HG02610 (cell line): ENCODE measurements at regions not wholly inside any gene's neighbourhood (a gene's known extent, or its start where the extent isn't known, plus 50 kb on each side); places are given as distances from the start of the nearest gene placed in this dataset.

Source experiments
- ATAC-seq: cut with Tn5 transposase; IDR thresholded peaks from one replicate; pipeline ENCODE4 v1.9.1; 2021; ENCODE audit warnings: mild to moderate bottlenecking, moderate library complexity; ENCODE audit not compliant: unreplicated experiment

DNA sequence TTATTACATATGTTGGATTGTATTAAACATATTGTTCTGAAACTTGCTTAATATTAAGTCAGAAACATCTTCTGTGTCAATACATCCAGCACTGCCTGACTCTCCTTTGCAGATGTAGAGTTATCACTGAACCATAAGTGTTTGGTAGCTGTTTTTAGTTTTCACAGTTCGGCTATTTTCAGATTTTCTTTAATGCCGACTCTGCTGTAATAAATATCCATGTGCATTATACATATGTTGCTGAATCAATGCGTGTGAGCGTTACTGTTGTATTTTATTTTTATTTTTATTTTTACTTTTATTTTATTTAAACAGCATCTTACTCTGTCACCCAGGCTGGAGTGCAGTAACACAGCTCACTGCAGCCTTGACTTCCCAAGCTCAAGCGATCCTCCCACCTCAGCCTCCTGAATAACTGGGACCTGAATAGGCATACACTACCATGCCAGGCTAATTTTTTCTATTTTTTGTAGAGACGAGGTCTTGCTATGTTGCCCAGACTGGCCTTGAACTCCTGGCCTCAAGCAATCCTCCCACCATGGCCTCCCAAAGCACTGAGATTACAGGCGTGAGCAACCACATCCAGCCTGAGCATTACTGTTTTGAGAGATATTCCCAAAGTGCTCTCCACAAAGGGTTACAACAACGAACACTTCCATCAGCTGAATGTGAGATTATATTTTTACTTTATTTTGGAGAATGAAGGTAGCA lies 50.7 kb upstream of the NOCT start:
- ATAC-seq: no peak

DNA sequence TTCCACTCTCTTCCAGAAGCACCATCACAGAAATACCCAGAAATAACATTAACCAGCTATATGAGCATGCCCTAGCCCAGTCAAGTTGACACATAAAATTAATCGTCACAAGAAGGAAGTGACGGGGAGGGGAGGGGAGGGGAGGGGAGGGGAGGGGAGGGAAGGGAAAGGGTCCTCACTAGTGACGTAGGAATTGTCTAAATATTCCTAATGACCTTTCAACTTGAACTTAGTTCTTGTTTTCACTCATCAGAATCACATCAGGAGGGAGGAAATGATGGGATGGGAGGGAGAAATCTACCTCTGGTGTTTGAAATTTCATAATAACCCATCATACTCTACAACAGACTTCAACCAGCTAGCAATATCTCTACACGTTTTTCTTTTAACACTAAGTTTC lies 52.2 kb upstream of the NOCT start:
- no peak for ATAC-seq

DNA sequence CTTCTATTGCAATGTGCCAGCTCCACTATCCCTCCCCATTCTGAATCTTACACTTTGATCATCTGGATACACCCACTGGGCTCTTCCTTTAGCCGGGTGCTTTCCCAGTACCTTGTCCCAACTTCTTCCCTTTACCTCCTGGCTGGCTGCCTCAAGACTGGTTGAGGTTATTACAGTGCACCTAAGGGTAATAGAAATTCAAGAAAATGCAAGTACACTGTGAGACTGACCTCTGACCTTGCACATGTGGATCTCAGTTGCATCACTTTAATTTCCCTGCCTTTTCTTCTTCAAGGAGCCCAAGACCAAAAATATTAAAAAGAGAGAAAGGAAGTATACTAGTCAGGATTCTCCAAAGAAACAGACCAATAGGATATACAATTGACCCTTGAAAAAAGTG lies 53.9 kb upstream of the NOCT start:
- no peak for ATAC-seq

DNA sequence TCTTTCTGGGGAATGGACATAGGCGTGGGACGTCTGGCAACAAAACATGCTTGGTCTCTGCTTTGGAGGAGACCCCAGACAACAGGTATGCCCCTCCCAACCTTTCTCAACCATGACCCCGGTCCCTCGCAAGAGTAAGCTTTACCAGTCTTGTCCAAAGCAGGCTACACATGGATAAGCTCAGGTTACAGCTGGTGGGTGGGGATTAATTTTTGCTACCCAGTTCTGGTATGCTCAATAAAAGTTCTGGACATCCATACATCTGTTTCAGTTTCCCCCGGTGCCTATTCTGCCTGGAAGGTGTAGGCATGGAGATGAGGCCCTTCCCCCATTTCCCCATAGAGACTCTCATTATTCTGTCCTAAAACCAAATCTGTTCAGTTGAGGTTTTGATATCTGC lies 54.5 kb upstream of the NOCT start:
- no peak for ATAC-seq

DNA sequence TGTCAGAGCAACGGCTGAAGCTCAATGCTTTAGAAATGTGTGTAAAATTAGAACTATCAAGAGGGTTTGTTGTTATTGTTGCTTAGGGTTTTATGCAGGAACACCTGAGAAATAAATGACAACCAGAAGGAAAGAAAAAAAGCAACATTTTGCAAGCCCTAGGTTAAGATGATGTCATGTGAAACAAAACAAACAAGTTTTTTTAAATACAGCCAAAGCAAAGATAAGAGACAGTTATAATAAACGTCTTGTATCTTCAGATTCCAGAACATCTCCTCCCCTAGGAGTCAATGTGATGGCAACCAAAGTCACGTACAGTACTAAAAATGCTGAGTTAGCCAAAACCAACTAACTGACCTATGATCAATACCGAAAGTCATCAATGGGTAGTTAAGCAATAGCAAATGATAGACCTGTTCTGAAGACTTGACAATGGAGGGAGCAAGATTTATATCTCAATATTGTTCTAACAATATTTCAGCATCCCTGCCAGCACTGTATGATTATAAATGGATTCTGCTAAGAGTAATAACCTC lies 55.3 kb upstream of the NOCT start:
- ATAC-seq: no peak

DNA sequence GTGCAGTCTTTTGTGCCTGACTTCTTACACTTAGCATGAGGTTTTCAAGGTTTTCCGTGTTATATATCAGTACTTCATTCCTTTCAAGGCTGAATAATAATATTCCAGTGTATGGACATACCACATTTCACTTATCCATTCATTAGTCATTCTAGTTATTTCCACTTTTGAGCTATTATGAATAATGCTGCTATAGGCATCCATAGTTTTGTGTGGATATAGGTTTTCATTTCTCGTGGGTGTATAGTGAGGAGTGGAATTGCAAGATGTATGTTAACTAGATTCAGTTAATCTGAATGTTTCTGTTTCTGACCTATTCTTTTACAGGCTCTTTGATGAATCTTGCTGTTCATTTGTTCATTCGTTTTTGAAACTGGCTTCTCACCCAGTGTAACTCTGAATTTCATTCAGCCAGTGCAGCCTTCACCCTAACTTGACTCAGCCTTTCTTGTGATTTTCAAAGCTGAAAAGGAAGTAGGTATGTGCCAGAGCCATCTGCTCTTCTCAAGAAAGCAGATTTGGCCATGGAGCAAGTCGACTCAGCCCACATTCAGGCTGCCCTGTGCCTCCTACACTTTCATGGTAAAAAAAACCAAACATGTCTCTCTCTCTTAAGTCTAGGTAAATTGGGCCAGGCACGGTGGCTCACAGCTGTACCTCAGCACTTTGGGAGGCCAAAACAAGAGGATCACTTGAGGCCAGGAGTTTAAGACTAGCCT lies 56.3 kb upstream of the NOCT start:
- ATAC-seq: no peak

DNA sequence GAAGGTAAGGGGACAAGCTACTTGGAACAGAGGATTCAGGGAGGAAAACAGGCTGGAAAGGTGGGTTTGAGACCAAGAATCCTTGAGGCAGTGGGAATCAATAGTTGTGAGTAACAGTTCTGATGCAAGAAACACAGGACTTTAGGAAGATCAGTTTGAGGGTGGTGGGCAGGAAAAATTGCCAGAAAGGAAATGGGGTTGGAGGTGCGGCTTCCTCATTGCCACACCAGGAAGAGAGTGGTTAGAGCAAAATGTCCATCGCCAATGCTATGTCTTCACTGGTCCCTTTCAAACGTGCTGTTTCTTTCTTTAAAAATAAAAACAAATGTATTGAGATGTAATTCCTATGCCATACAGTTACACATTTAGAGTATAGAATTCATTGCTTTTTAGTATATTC lies 57.1 kb upstream of the NOCT start:
- no peak for ATAC-seq

DNA sequence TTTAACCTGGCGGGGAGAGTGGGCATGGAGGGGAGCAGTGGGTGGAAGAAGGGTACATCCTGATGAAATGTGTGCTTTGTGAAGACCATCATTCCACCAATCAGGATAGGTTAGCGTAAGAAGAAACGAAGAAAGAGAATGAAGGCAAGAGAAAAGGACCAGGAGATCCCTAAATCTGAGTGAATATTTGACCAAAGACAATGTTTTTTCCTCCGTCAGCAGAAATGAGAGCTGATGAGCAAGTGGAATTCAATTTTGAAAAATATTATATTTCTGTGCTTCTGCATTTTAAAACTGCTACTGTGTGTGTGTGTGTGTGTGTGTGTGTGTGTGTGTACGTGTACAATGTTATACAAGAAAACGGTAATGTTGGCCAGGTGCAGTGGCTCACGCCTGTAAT lies 58.3 kb upstream of the NOCT start:
- ATAC-seq: no peak

DNA sequence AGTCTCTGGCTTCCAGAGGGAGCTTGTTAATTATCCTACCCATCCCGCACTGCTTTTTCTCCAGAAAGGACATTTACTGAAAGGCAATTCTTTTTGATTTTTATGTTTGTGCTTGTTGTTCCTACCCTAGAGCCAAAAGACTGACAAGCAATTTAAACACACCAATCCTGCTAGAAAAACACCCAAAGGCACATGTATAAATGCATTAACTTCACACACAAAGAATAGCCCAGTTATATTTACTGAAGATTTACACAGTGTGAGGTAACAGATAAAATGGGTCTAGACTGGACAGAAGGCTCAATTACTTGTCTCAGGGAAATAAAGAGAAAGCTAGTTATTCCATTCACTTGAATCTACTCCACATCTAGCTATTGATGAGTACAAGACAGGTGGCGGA lies 61.2 kb upstream of the NOCT start:
- ATAC-seq: no peak

DNA sequence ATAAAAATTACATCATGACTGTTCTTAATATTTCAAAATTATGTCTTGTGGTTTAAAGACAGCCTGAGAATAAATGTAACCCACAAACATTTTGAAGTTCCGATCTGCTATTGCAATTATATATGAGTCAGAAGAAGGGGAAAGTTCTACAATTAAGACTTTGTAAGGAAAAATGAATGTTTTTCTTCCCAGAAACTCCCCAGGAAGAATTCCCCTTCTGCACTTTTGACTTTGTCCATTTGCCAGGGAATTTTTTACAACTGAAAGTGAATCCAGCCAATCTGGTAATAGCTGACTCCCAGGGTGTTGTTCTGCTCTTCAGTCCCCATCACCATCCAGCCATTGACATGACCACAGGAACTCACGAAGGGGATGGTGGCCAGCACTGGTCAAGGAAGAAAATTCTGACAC lies 61.6 kb upstream of the NOCT start:
- no peak for ATAC-seq

DNA sequence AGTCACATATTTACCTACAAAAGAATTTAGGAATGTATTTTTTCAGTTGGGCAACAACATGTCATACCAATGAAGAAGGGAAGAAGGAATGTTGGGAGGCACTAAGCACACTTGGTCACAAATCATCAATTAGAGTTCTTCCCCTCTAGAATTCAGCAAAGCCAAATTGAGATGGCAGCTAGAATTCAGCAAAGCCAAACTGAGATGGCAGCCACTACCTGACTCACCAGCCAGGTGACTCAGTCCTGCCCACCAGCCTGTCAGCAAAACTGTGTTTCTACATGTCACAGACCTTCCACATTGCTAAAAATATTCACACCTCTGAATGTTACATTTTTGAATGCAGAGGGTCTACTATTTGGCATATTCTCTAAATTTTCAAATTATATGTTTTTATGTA lies 63.2 kb upstream of the NOCT start:
- ATAC-seq: no peak

DNA sequence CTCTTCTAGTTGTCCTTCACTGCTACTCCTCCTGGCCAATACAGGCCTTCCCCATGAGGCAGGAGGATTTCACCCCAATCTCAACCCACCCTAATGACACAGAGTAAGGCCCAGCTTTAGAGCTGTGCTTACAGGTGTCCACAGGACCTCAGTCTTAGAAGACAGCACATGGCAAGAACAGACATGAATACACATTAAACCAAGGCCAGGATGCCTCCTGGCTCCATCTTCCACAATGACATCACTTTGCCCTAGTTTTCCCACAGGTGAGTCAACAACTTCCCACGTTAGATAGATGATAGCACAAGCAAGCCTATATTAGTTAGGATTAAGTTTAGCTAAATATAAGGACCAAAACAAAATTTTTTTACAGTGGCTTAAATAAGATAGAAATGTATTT lies 63.8 kb upstream of the NOCT start:
- ATAC-seq: no peak

DNA sequence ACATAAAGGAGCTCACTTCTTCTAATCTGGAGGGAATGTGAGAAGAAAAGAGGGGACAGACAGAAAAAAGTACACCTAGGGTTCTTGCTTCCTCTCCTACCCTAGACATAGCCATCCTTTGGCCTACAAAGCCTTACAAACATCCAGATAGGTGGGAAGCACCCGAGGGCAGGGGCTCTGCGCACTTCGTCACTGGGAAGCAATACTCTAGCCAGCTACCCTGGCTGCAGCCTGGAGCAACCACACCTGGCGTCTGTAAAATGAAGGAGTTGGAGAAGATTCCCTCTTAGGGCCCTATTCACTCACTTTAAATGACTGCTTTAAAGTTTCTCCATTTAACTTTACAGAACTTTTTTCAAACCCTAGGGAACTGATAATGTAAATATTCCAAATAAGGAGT lies 65.7 kb upstream of the NOCT start:
- ATAC-seq: no peak

DNA sequence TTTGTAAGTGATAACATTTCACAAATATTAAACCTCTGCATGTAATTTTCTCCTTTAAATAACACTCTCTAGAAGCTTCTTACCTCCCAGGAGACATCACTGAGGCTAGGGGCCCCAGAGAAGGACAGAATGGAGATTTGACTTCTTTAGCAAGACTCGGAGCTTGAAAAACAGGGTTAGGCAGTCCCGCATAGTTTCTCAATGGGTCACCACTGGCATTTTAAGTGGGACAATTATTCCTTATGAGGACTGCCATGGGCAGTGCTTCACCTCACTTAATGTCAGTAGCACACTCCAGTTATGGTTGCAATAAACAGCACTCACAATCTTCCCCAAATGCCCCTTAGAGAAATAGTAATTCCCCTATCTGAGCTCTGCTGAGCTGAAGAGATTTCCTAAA lies 66.7 kb upstream of the NOCT start:
- no peak for ATAC-seq

DNA sequence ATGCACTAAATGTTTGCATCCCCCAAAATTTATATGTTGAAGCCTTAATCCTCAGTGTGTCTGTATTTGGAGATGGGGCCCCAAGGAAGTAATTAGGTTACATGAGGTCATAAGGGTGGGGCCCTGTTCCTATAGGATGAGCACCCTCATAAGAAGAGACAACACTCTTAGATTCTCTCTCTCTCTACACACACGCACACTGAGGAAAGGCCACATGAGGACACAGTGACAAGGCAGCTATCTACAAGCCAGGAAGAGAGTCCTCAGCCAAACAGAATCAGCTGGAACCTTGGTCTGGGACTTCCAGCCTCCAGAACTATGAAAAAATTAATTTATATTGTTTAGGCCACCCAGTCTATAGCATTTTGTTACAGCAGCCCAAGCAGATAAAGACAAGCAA lies 69.3 kb upstream of the NOCT start:
- ATAC-seq: no peak

DNA sequence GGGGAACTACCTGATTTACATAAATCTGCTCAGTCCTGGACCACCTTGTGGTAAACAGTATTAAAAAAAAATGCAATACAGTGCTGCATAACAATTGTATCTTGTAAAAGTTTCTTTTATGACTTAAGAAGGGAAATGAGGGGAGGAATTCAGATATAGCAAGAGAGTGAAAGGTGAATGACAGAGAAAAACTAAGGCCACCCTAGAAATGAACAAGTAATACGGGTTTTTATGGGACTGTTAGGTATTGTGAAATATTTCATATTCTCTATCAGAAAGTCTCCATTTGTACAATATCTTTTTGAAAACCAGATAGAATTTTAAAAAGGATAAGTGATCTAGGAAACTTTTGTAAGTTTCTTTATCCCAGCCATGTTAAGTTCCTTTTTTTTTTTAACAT lies 69.7 kb upstream of the NOCT start:
- no peak for ATAC-seq

DNA sequence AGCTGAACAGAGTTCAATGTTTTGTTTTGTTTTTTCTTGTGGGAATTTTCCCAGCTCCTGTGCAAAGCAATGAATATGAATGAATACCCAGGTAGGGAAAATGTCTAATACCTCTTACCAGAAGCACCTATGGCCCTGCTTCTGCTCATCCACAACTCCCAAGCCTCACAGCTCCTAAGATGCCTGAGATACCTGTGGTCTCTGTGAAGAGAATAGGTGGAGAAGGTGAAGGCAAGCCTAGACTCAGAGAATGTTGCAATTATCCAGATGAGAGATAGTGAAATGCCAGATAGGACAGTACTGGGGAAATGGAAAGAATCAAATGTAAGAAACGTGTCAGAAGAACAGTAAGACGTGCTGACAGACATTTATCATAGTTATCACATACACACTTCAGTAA lies 70.2 kb upstream of the NOCT start:
- no peak for ATAC-seq

DNA sequence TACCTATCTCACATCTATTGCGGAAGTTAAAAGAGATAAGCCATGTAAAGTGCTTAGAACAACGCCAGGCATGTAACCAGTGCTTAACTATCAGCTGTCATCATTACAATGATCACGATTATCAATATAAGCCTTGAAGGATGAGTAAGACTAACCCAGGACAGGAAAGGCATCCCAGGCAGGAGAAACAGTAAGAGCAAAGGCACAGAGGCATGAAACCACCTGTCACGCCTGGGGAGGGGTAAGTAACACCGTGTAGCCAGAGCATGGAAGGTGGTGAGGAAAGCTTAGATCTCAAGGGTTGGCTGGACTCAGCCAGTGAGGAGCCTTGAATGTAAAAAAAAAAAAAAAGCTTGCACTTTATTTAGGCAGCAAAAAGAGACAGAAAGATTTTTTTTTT lies 71.7 kb upstream of the NOCT start:
- ATAC-seq: no peak

DNA sequence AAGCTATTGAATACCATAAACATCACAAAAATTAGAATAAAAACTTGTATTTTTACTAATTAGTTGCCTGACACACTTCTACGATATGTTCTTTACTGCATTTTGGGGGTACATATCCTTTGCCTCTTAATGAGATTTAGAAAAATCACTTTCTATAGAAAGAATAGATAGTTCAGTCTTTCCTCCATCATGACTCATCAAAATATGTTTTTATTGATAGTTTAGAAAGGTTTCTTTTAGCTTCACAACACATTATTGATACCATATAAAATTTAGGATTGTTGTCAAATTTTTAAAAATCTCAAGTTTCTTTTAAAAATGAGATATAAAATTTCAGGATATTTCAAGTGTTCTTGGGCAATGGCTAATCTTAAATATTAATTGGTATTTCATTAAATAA lies 74.5 kb upstream of the NOCT start:
- no peak for ATAC-seq

DNA sequence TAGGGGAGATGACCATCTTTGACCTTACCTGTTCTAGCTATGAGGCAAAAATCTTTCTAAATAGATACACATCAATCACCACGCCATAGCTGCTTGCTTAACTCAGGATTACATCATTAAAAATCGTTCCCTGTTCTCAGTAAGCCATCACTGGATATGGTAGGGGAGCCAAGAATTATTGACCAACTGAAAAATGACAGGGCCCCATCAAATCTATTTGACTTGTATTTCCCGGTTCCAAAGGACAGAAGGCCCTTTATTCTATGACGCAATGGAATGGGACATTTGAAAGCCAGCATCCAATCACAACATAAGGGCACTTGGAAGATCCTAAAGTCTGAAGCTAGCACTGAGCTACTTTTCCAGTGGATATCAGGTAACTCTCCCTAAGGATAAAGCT lies 75.6 kb upstream of the NOCT start:
- no peak for ATAC-seq

DNA sequence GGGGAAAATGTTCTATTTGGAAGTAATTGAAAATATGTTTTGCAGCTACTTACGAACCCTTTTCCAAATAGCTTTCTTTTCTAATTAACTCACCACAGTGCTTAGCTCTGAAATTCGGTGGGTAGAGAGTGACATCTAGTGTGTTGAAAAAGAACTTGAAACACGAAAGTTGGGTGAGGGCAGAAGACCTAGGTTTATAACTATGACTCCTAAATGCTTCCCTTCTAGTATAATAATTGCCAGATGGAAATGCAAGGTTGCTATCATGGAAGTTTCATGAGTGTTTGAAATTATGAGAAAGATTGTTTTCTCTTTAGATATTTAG lies 77.3 kb upstream of the NOCT start:
- ATAC-seq: peak; percentile 63

DNA sequence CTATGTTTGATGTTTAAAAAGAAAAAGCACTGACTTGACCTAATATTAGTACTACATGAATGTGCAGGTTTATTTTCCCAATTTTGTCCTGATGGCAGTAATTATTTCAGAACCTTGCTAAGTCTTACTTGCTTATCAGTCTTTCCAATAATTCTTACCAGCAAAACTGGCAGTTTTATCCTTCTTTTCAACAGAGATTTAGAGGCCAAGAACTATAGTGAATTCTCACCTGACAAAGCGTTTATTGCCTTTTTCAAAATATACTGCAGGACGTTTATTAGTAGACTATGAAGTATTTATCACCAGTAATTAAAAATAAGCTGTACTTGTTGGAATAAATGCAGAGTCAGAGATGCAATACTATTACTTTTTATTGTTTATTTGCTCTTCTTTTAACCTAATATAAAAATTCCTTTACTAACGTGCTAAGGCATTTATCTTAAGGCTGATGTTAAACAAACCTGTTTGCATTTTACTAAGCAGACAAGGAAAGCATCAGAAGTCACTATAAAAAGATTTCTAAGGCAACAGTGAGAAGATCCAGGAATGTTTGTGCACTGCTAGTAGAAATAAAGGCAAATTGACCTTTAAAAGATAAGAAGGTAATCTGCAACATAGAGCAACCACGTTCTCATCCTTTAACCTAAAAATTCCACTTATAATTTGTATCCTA lies 80.3 kb upstream of the NOCT start:
- no peak for ATAC-seq
